A549 (cell line): ENCODE measurements at regions not wholly inside any gene's neighbourhood (a gene's known extent, or its start where the extent isn't known, plus 50 kb on each side); places are given as distances from the start of the nearest gene placed in this dataset.
"Not testable (repeated sequence)": the region's sequence is repeated elsewhere in the genome, so short reads cannot be mapped to it uniquely, and the experiment has no call there.

Experiments
- ATAC-seq, 2 experiments: fragments of 200-7000 bp in 1 of 2; fragments of >200 bp in 1 of 2; cut with Nextera tagmentation in 1 of 2; cut with Tn5 transposase in 1 of 2; 3 replicates each; pipeline versions ENCODE4 v1.8.0 to v1.9.1; 2018 to 2020; ENCODE audit warnings: mild to moderate bottlenecking in 1 of 2, moderate library complexity in 1 of 2
- CTCF ChIA-PET: fragments of 300-600 bp; sonication (Branson Sonifier 250); formaldehyde crosslinking; extraction: SDS; loops from one replicate; lab custom pipeline; 2021; ENCODE audit warnings: antibody characterized with exemption, inconsistent platforms; lab: Yijun Ruan, JAX
- POLR2A ChIA-PET: fragments of 350-600 bp; formaldehyde crosslinking; extraction: SDS; loops from one replicate; lab custom pipeline; 2021; ENCODE audit warnings: antibody characterized with exemption, inconsistent platforms; lab: Yijun Ruan, JAX
- DNase-seq, 2 experiments: peaks; one replicate each; pipeline versions ENCODE4 v3.0.0 to v3.0.0-alpha.2; 2011 to 2016; ENCODE audit warnings: low read depth in 1 of 2, low spot score in 1 of 2
- FAIRE-seq: peaks from 2 replicates; lab custom pipeline; 2011; peaks lifted over from hg19 to GRCh38; lab: Jason Lieb, UNC
- H3K27ac ChIP-seq, 2 experiments: fragments of >200 bp; sonication (Bioruptor Twin); formaldehyde crosslinking; 3 replicates each; pipeline ENCODE4 v1.5.1; 2016 to 2017
- H3K4me1 ChIP-seq: fragments of >200 bp; sonication (Bioruptor Twin); formaldehyde crosslinking; 3 replicates; pipeline ENCODE4 v1.6.1; 2016
- H3K4me2 ChIP-seq: fragments of >200 bp; sonication (Bioruptor Twin); formaldehyde crosslinking; 3 replicates; pipeline ENCODE4 v1.6.1; 2016
- H3K4me3 ChIP-seq: fragments of >200 bp; sonication (Bioruptor Twin); formaldehyde crosslinking; 3 replicates; pipeline ENCODE4 v1.5.1; 2016
- H3K9me3 ChIP-seq: fragments of >200 bp; sonication (Bioruptor Twin); formaldehyde crosslinking; 3 replicates; pipeline ENCODE4 v1.6.1; 2016
- BCL3 ChIP-seq: fragments of >200 bp; sonication (Bioruptor Twin); formaldehyde crosslinking; IDR thresholded peaks from 3 replicates; pipeline ENCODE4 v1.6.1; 2016
- BHLHE40 ChIP-seq: IDR thresholded peaks from 2 replicates; pipeline ENCODE4 v1.6.1; 2012; ENCODE audit warnings: low read depth, low read length, inconsistent platforms
- CBX8 ChIP-seq: fragments of 200-600 bp; sonication (generic); IDR thresholded peaks from 2 replicates; pipeline ENCODE4 v1.6.1; 2016
- CEBPB ChIP-seq, 2 experiments: fragments of >200 bp in 1 of 2; sonication (Bioruptor Twin) in 1 of 2; formaldehyde crosslinking in 1 of 2; IDR thresholded peaks; 2 replicates each; pipeline ENCODE4 v1.6.1; 2012 to 2016
- CHD2 ChIP-seq: fragments of 150-350 bp; IDR thresholded peaks from 2 replicates; pipeline ENCODE4 v1.6.1; 2014; ENCODE audit warnings: low read length; ENCODE audit not compliant: partially characterized antibody
- ELK1 ChIP-seq: fragments of 150-350 bp; IDR thresholded peaks from 2 replicates; pipeline ENCODE4 v1.6.1; 2014; ENCODE audit warnings: low read depth, mild to moderate bottlenecking, low read length
- GATA3 ChIP-seq: IDR thresholded peaks from 2 replicates; pipeline ENCODE4 v1.6.1; 2012; ENCODE audit warnings: borderline replicate concordance
- HMGXB4 ChIP-seq: fragments of 250-450 bp; sonication (Bioruptor Pico); IDR thresholded peaks from 2 replicates; pipeline ENCODE4 v1.5.0; 2021; ENCODE audit warnings: mild to moderate bottlenecking, moderate library complexity, borderline replicate concordance
- HOXB5 ChIP-seq: fragments of 250-450 bp; sonication (Bioruptor Pico); IDR thresholded peaks from 2 replicates; pipeline ENCODE4 v1.5.0; 2020; ENCODE audit warnings: mild to moderate bottlenecking, moderate library complexity
- KDM1A ChIP-seq: fragments of 200-600 bp; sonication (generic); IDR thresholded peaks from 2 replicates; pipeline ENCODE4 v1.6.1; 2016; ENCODE audit warnings: low read depth, mild to moderate bottlenecking
- MAX ChIP-seq: IDR thresholded peaks from 2 replicates; pipeline ENCODE4 v1.6.1; 2012
- MAZ ChIP-seq: fragments of 150-350 bp; IDR thresholded peaks from 2 replicates; pipeline ENCODE4 v1.6.1; 2014; ENCODE audit warnings: antibody characterized with exemption, low read depth, low read length, borderline replicate concordance
- NR3C1 ChIP-seq: fragments of >200 bp; sonication (Bioruptor Twin); formaldehyde crosslinking; IDR thresholded peaks from 3 replicates; pipeline ENCODE4 v1.6.1; 2017
- PHF8 ChIP-seq: fragments of 200-600 bp; sonication (generic); IDR thresholded peaks from 2 replicates; pipeline ENCODE4 v1.6.1; 2016; ENCODE audit warnings: low read depth, mild to moderate bottlenecking, antibody characterized with exemption, moderate library complexity, borderline replicate concordance
- RARB ChIP-seq: fragments of 250-450 bp; sonication (Bioruptor Pico); IDR thresholded peaks from 2 replicates; pipeline ENCODE4 v1.8.0; 2021; ENCODE audit warnings: mild to moderate bottlenecking, moderate library complexity
- RCOR1 ChIP-seq: fragments of 150-350 bp; IDR thresholded peaks from 2 replicates; pipeline ENCODE4 v1.6.1; 2014; ENCODE audit warnings: antibody characterized with exemption, low read length, low read depth
- USF2 ChIP-seq: fragments of 450-650 bp; IDR thresholded peaks from 2 replicates; pipeline ENCODE4 v1.6.1; 2014; ENCODE audit warnings: antibody characterized with exemption
- ZC3H11A ChIP-seq: fragments of 450-650 bp; IDR thresholded peaks from 2 replicates; pipeline ENCODE4 v1.6.1; 2014; ENCODE audit warnings: antibody characterized with exemption, mild to moderate bottlenecking
- ZSCAN20 ChIP-seq: fragments of 250-450 bp; sonication (Bioruptor Pico); IDR thresholded peaks from 2 replicates; pipeline ENCODE4 v1.8.0; 2022; ENCODE audit warnings: mild to moderate bottlenecking, moderate library complexity
- WGBS: methylation state at CpG from one replicate; pipeline ENCODE4 v1.1.6; 2017; ENCODE audit errors: missing lambda C conversion rate; 5-methylcytosine and 5-hydroxymethylcytosine counted together

GRCh38 chr14:89667983-89668382, 250.9 kb upstream of the FOXN3 start:
- 31% methylated on average over 7 of the region's 7 CpGs for WGBS
- Histone ChIP-seq H3K4me3 (no peak overlapping the region), H3K4me1 (no peaks in the 10 kb centered on the region)
- no peak for FAIRE-seq
- no peak for TF ChIP-seq RCOR1
- TF ChIP-seq GATA3 = no peak
- TF ChIP-seq USF2 = no peak
- TF ChIP-seq ZC3H11A = no peak
- TF ChIP-seq BCL3 = no peak
- TF ChIP-seq PHF8 = no peak
- no peak for TF ChIP-seq CHD2
- no peak for TF ChIP-seq CBX8
- no peak for TF ChIP-seq KDM1A
- no peak for TF ChIP-seq ZSCAN20
- TF ChIP-seq RARB = no peak
- no peak for TF ChIP-seq MAX
- TF ChIP-seq NR3C1 = no peak
- TF ChIP-seq HOXB5 = no peak
- TF ChIP-seq BHLHE40 = no peak
- TF ChIP-seq ELK1 = no peak
- no peak for TF ChIP-seq CEBPB (IDR thresholded peaks at IDR 0.05)
- TF ChIP-seq HMGXB4 = no peak
- no peak for TF ChIP-seq MAZ
- TF ChIP-seq, all 56 proteins: peak for 0
- ChIA-PET POLR2A (no interaction called here), CTCF (interaction anchor here (1.0 kb wide), 1 partner anchor 238 kb away, joined by 3 read pairs; no protein-coding TSS in a partner anchor)
- H3K4me2 ChIP-seq = no peak overlapping the region
- ATAC-seq (no peak), DNase-seq (no peak)
- no peak overlapping the region for H3K27ac ChIP-seq
- H3K9me3 ChIP-seq = 0 out of 3 replicates have a peak, but pooled peaks cover 3% of the 10 kb centered on the region

GRCh38 chr14:89665300-89666081, 248.5 kb upstream of the FOXN3 start:
- WGBS = 17% methylated on average over 6 of the region's 7 CpGs
- not testable (repeated sequence) for FAIRE-seq
- POLR2A ChIA-PET = interaction anchor here (0.6 kb wide), 1 partner anchor 1098 kb away, joined by 3 read pairs; no protein-coding TSS in a partner anchor

More at GRCh38 chr14:89665300-89666081, 248.5 kb upstream of the FOXN3 start:
- ATAC-seq, DNase-seq, H3K4me3 ChIP-seq, H3K27ac ChIP-seq, H3K4me2 ChIP-seq, H3K9me3 ChIP-seq, H3K4me1 ChIP-seq, CTCF ChIA-PET: not testable (repeated sequence)
